Body of pancreas (tissue), 4 donors: ENCODE measurements at regions not wholly inside any gene's neighbourhood (a gene's known extent, or its start where the extent isn't known, plus 50 kb on each side); places are given as distances from the start of the nearest gene placed in this dataset.

ENCODE experiments used
- ATAC-seq: fragments of 150-250 bp; one replicate; pipeline ENCODE4 v1.9.1; 2016
- DNase-seq, 4 donors: peaks; one replicate each; pipeline ENCODE4 v3.0.0-alpha.2; 2019
- H3K27ac ChIP-seq, 4 donors: fragments of 200-600 bp; sonication (generic); 1 replicate in 3 of 4; 2 replicates in 1 of 4; pipeline versions ENCODE4 v1.5.1 to v1.6.1; 2016 to 2019; ENCODE audit warnings: mild to moderate bottlenecking in 1 of 4, mixed read lengths in 1 of 4, moderate library complexity in 1 of 4
- H3K27me3 ChIP-seq, 2 donors: fragments of 200-600 bp; sonication (generic); one replicate each; pipeline ENCODE4 v1.6.0; 2016; ENCODE audit warnings: mild to moderate bottlenecking in 1 of 2
- H3K36me3 ChIP-seq, 2 donors: fragments of 200-600 bp; sonication (generic); replicated peaks in 1 of 2; 2 replicates each; pipeline ENCODE4 v1.5.1; 2016; ENCODE audit warnings: low read depth in 2 of 2; ENCODE audit not compliant: insufficient read depth in 1 of 2
- H3K4me1 ChIP-seq: fragments of 200-600 bp; sonication (generic); one replicate; pipeline ENCODE4 v1.6.0; 2016
- H3K4me3 ChIP-seq, 2 donors: fragments of 200-600 bp; sonication (generic); 1 replicate in 1 of 2; 2 replicates in 1 of 2; pipeline ENCODE4 v1.5.1; 2016 to 2019
- H3K9me3 ChIP-seq, 3 donors: fragments of 200-600 bp; sonication (generic); 1 replicate in 2 of 3; 2 replicates in 1 of 3; pipeline ENCODE4 v1.5.1; 2016
- CTCF ChIP-seq, 7 experiments: fragments of 450-650 bp in 4 of 7; fragments of 200-600 bp in 3 of 7; sonication (generic) in 3 of 7; IDR thresholded peaks; one replicate each; pipeline ENCODE4 v1.5.1; 2016 to 2019; ENCODE audit warnings: antibody characterized with exemption in 7 of 7
- POLR2A ChIP-seq, 3 donors: fragments of 450-650 bp; IDR thresholded peaks; one replicate each; pipeline ENCODE4 v1.6.1; 2016; ENCODE audit warnings: antibody characterized with exemption in 3 of 3, mild to moderate bottlenecking in 2 of 3
- WGBS, 2 donors: methylation state at CpG; one replicate each; pipeline ENCODE4 v1.1.5; 2017; 5-methylcytosine and 5-hydroxymethylcytosine counted together
- intact Hi-C: fragments of 100-400 bp; cut with DNase I; formaldehyde crosslinking; loops from one replicate; pipeline ENCODE4 v1.15.1; 2023

DNA sequence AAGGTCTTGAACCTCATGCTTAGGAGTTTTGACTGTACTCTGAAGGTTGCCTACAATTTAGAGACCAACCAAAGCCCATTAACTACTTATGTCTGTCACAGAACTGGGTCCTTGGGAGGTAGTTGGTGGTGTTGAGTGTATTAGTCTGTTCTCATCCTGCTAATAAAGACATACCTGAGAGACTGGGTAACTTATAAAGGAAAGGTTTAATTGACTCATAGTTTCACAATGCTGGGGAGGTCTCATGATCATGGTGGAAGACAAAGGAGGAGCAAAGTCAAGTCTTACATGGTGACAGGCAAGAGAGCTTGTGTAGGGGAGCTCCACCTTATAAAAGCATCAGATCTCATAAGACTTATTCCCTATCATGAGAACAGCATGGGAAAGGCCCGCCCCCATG, 319.6 kb upstream of the ZMIZ1 start:
- no peak for DNase-seq
- no peak for ATAC-seq
- no peaks in the 10 kb centered on the region for H3K27me3 ChIP-seq
- WGBS, 2 donors: 100% methylated on average over 1 of the region's 1 CpG
- no peaks in the 10 kb centered on the region for H3K36me3 ChIP-seq
- intact Hi-C loops: no loop called here
- H3K4me1 ChIP-seq: peaks cover 27% of the 10 kb centered on the region
- H3K9me3 ChIP-seq: no peaks in the 10 kb centered on the region
- no peak overlapping the region for H3K27ac ChIP-seq
- TF ChIP-seq POLR2A (IDR thresholded peaks at IDR 0.05) (no peak), CTCF (IDR thresholded peaks at IDR 0.05) (no peak)
- H3K4me3 ChIP-seq: no peak overlapping the region

DNA sequence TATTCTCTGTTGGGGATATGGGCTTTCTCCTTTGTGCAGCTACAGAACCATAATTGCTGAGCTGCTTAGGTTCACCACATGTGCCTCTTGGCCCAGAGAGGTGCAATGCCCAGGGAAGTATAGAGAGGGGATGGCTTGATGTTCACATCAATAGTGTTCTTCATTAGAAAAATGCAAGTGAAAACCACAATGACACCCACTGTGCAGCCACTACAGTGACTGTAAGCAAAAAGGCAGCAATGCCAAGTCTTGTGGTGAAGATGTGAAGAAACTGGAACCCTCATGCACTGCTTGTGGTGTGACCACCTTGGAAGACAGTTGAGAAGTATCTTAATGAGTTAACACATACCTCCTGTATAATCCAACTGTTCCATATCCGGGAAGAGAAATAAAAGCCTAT, 318.9 kb upstream of the ZMIZ1 start:
- peaks cover 20% of the 10 kb centered on the region for H3K4me1 ChIP-seq
- H3K36me3 ChIP-seq: no peaks in the 10 kb centered on the region
- WGBS, 2 donors: 86 to 88% methylated on average over 1 of the region's 1 CpG
- TF ChIP-seq CTCF (IDR thresholded peaks at IDR 0.05) (no peak), POLR2A (IDR thresholded peaks at IDR 0.05) (no peak)
- no peaks in the 10 kb centered on the region for H3K9me3 ChIP-seq
- H3K4me3 ChIP-seq: no peak overlapping the region
- H3K27me3 ChIP-seq: no peaks in the 10 kb centered on the region
- H3K27ac ChIP-seq: no peak overlapping the region
- no peak for DNase-seq
- intact Hi-C loops: no loop called here
- no peak for ATAC-seq

GRCh38 chr10:78750418-78750817, 318.3 kb upstream of the ZMIZ1 start:
- 62 to 70% methylated on average over 5 of the region's 5 CpGs for WGBS, 2 donors
- peaks cover 15% of the 10 kb centered on the region for H3K4me1 ChIP-seq
- H3K4me3 ChIP-seq: no peak overlapping the region
- no peaks in the 10 kb centered on the region for H3K9me3 ChIP-seq
- no peaks in the 10 kb centered on the region for H3K27me3 ChIP-seq
- TF ChIP-seq CTCF (IDR thresholded peaks at IDR 0.05): no peak
- TF ChIP-seq POLR2A (IDR thresholded peaks at IDR 0.05): no peak
- ATAC-seq (no peak), DNase-seq (no peak)
- H3K27ac ChIP-seq: no peak overlapping the region
- no peaks in the 10 kb centered on the region for H3K36me3 ChIP-seq
- intact Hi-C loops: no loop called here

DNA sequence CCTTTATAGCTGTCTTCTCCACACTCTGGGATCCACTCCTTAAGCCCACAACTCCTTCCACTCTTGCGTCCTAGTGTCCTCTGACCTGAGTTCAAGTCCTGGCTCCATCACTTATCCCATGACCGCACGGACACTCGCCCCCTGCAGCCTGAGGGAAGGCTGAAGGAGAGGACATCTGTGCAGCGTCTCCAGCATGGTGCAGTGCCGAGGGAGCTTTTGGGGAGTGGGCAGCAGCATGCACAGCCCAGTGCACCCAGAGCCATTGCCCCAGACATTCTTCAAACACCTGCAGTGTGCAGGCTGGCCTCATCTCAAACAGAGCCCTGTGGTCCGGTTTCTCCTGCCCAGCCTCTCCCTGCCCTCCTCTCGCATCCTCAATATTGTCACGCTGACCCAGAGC, 317.1 kb upstream of the ZMIZ1 start:
- no peak overlapping the region for H3K27ac ChIP-seq
- peaks cover 9% of the 10 kb centered on the region for H3K4me1 ChIP-seq
- no peak for TF ChIP-seq POLR2A (IDR thresholded peaks at IDR 0.05)
- TF ChIP-seq CTCF (IDR thresholded peaks at IDR 0.05): no peak
- DNase-seq: no peak
- H3K4me3 ChIP-seq: no peak overlapping the region
- no peaks in the 10 kb centered on the region for H3K36me3 ChIP-seq
- H3K9me3 ChIP-seq: no peaks in the 10 kb centered on the region
- no peaks in the 10 kb centered on the region for H3K27me3 ChIP-seq
- ATAC-seq: no peak
- WGBS, 2 donors: 81 to 89% methylated on average over 9 of the region's 9 CpGs
- intact Hi-C loops: no loop called here

GRCh38 chr10:78752221-78752620, 316.5 kb upstream of the ZMIZ1 start:
- Histone ChIP-seq H3K4me3 (no peak overlapping the region), H3K9me3 (no peaks in the 10 kb centered on the region), H3K36me3 (no peaks in the 10 kb centered on the region), H3K4me1 (peaks cover 12% of the 10 kb centered on the region), H3K27me3 (no peaks in the 10 kb centered on the region), H3K27ac (no peak overlapping the region)
- TF ChIP-seq CTCF (IDR thresholded peaks at IDR 0.05) (no peak), POLR2A (IDR thresholded peaks at IDR 0.05) (no peak)
- WGBS, 2 donors: 87 to 94% methylated on average over 3 of the region's 3 CpGs
- intact Hi-C loops: no loop called here
- ATAC-seq: no peak
- no peak for DNase-seq
